GM12878 (cell line): ENCODE measurements at regions not wholly inside any gene's neighbourhood (a gene's known extent, or its start where the extent isn't known, plus 50 kb on each side); places are given as distances from the start of the nearest gene placed in this dataset.

ENCODE experiments used
- ATAC-seq: fragments of 200-7000 bp; cut with Tn5 transposase; 3 replicates; pipeline ENCODE4 v1.9.1; 2020; ENCODE audit warnings: mild to moderate bottlenecking, moderate library complexity
- BruUV-seq: library from RNA; stranded (reverse); fragments of 400-500 nt; replicated peaks from 2 replicates; lab custom pipeline; 2021; lab: Mats Ljungman, UMichigan
- CTCF ChIA-PET: fragments of 300-600 bp; sonication (Branson Sonifier 250); formaldehyde crosslinking; extraction: SDS; loops from one replicate; lab custom pipeline; 2021; ENCODE audit warnings: inconsistent platforms; lab: Yijun Ruan, JAX
- POLR2A ChIA-PET: fragments of 350-600 bp; formaldehyde crosslinking; extraction: SDS; loops from one replicate; lab custom pipeline; 2021; ENCODE audit warnings: inconsistent platforms; lab: Charles Lee
- RAD21 ChIA-PET: fragments of 300-600 bp; sonication (Branson Sonifier 250); formaldehyde crosslinking; loops from one replicate; lab custom pipeline; 2023; ENCODE audit warnings: antibody characterized with exemption; ENCODE audit not compliant: unreplicated experiment; lab: Charles Lee
- SMC1A ChIA-PET: fragments of 300-600 bp; sonication (Branson Sonifier 250); formaldehyde crosslinking; loops from one replicate; lab custom pipeline; 2023; ENCODE audit not compliant: unreplicated experiment, uncharacterized antibody; lab: Charles Lee
- DNase-seq: peaks from one replicate; pipeline ENCODE4 v3.0.0-alpha.2; 2011; ENCODE audit warnings: low read depth, low spot score
- FAIRE-seq: peaks from 3 replicates; lab custom pipeline; 2011; peaks lifted over from hg19 to GRCh38; lab: Jason Lieb, UNC
- H2AFZ ChIP-seq: 2 replicates; pipeline ENCODE4 v1.6.0; 2011; ENCODE audit warnings: low read depth, low read length, control low read depth; ENCODE audit not compliant: control insufficient read depth
- H3K27ac ChIP-seq: 2 replicates; pipeline ENCODE4 v1.5.1; 2011; ENCODE audit warnings: control low read depth; ENCODE audit not compliant: control insufficient read depth, insufficient read depth
- H3K27me3 ChIP-seq, 2 experiments: replicated peaks in 1 of 2; 2 replicates each; pipeline versions ENCODE4 v1.6.0 to v1.6.1; 2011; ENCODE audit warnings: low read length in 1 of 2; ENCODE audit not compliant: control insufficient read depth in 2 of 2, insufficient read depth in 2 of 2
- H3K36me3 ChIP-seq, 2 experiments: 2 replicates each; pipeline ENCODE4 v1.5.1; 2011; ENCODE audit warnings: low read length in 1 of 2; ENCODE audit not compliant: control insufficient read depth in 2 of 2, insufficient read depth in 2 of 2
- H3K4me1 ChIP-seq: 2 replicates; pipeline ENCODE4 v1.6.1; 2011; ENCODE audit warnings: mild to moderate bottlenecking, low read length, moderate library complexity, mixed read lengths; ENCODE audit not compliant: control insufficient read depth, insufficient read depth
- H3K4me2 ChIP-seq: 2 replicates; pipeline ENCODE4 v1.6.0; 2011; ENCODE audit warnings: control low read depth; ENCODE audit not compliant: control insufficient read depth, insufficient read depth
- H3K4me3 ChIP-seq: fragments of 200-600 bp; sonication (generic); 2 replicates; pipeline ENCODE4 v1.5.1; 2016
- H3K79me2 ChIP-seq: 2 replicates; pipeline ENCODE4 v1.6.0; 2011; ENCODE audit warnings: low read length; ENCODE audit not compliant: control insufficient read depth, insufficient read depth
- H3K9ac ChIP-seq: 2 replicates; pipeline ENCODE4 v1.8.0; 2011; ENCODE audit warnings: low read length, control low read depth, mixed read lengths; ENCODE audit not compliant: control insufficient read depth, insufficient read depth
- H3K9me3 ChIP-seq: replicated peaks from 3 replicates; pipeline ENCODE4 v1.5.1; 2011; ENCODE audit warnings: mild to moderate bottlenecking, low read length; ENCODE audit not compliant: control insufficient read depth, insufficient read depth
- H4K20me1 ChIP-seq: 2 replicates; pipeline ENCODE4 v1.6.0; 2011; ENCODE audit not compliant: control insufficient read depth, insufficient read depth
- BACH1 ChIP-seq: fragments of 450-650 bp; IDR thresholded peaks from 2 replicates; pipeline ENCODE4 v1.6.1; 2017; ENCODE audit warnings: mild to moderate bottlenecking, borderline replicate concordance
- CEBPZ ChIP-seq: fragments of 150-350 bp; IDR thresholded peaks from 2 replicates; pipeline ENCODE4 v1.6.1; 2016; ENCODE audit warnings: low read depth, low read length
- EP300 ChIP-seq, 2 experiments: fragments of 150-350 bp in 1 of 2; IDR thresholded peaks; 2 replicates each; pipeline ENCODE4 v1.6.1; 2011 to 2012; ENCODE audit warnings: low read depth in 2 of 2, low read length in 2 of 2, borderline replicate concordance in 1 of 2, improper control_type of control experiment in 1 of 2, inconsistent platforms in 1 of 2; ENCODE audit not compliant: control insufficient read depth in 1 of 2
- HDGF ChIP-seq: fragments of 450-650 bp; IDR thresholded peaks from 2 replicates; pipeline ENCODE4 v1.6.1; 2016; ENCODE audit warnings: antibody characterized with exemption
- JUNB ChIP-seq: IDR thresholded peaks from 2 replicates; pipeline ENCODE4 v1.6.1; 2016; ENCODE audit warnings: antibody characterized with exemption, mild to moderate bottlenecking
- MEF2A ChIP-seq: IDR thresholded peaks from 2 replicates; pipeline ENCODE4 v1.6.1; 2011; ENCODE audit warnings: low read depth, mild to moderate bottlenecking, low read length, moderate library complexity; ENCODE audit not compliant: insufficient read depth
- NFIC ChIP-seq: IDR thresholded peaks from 2 replicates; pipeline ENCODE4 v1.6.1; 2012; ENCODE audit warnings: low read depth, mild to moderate bottlenecking, inconsistent platforms, low read length, moderate library complexity
- PAX5 ChIP-seq: IDR thresholded peaks from 2 replicates; pipeline ENCODE4 v1.6.1; 2011; ENCODE audit warnings: low read depth, low read length, borderline replicate concordance
- SMARCA5 ChIP-seq: fragments of 450-650 bp; IDR thresholded peaks from 2 replicates; pipeline ENCODE4 v1.6.1; 2017; ENCODE audit warnings: mild to moderate bottlenecking
- STAT1 ChIP-seq: fragments of 450-650 bp; conservative IDR thresholded peaks from 2 replicates; pipeline ENCODE4 v1.6.1; 2014; ENCODE audit warnings: antibody characterized with exemption, mild to moderate bottlenecking
- WGBS: methylation state at CpG from one replicate; pipeline ENCODE4 v1.1.6; 2016; ENCODE audit warnings: low lambda C conversion rate; ENCODE audit not compliant: insufficient replicate concordance, insufficient coverage; ENCODE audit errors: missing lambda C conversion rate; 5-methylcytosine and 5-hydroxymethylcytosine counted together
- in situ Hi-C: fragments of 300-500 bp; cut with MboI; formaldehyde crosslinking; loops from 9 replicates; pipeline ENCODE4 v1.14.3; 2018; ENCODE audit warnings: mixed read lengths
- intact Hi-C: fragments of 100-400 bp; cut with micrococcal nuclease; formaldehyde crosslinking; loops from one replicate; pipeline ENCODE4 v1.14.2; 2022; ENCODE audit not compliant: unreplicated experiment

GRCh38 chr2:128685841-128686496 is 367.3 kb upstream of the HS6ST1 start (continued):
- no peak for TF ChIP-seq CEBPZ
- no peak for TF ChIP-seq BACH1

GRCh38 chr2:128686497-128686859 is 367.8 kb upstream of the HS6ST1 start:
- TF ChIP-seq NFIC (no peak), SMARCA5 (no peak), EP300 (IDR thresholded peaks at IDR 0.05; ENCODE audit: borderline replicate concordance in 1 of 2, control insufficient read depth in 1 of 2, low read depth in 2 of 2, low read length in 2 of 2) (no peak), JUNB (no peak), MEF2A (no peak), PAX5 (no peak), HDGF (no peak), STAT1 (no peak)
- RAD21 ChIA-PET = no interaction called here

More at GRCh38 chr2:128686497-128686859, 367.8 kb upstream of the HS6ST1 start:
- SMC1A ChIA-PET = no interaction called here
- no peak for FAIRE-seq
- Histone ChIP-seq H3K27me3 (no peaks in the 10 kb centered on the region), H3K27ac (no peak overlapping the region), H3K4me1 (no peaks in the 10 kb centered on the region), H3K79me2 (no peaks in the 10 kb centered on the region), H3K9me3 (no peaks in the 10 kb centered on the region), H4K20me1 (no peaks in the 10 kb centered on the region), H3K36me3 (no peaks in the 10 kb centered on the region), H2AFZ (no peak overlapping the region), H3K4me2 (no peak overlapping the region), H3K4me3 (no peak overlapping the region), H3K9ac (no peak overlapping the region)
- no TSS peak for BruUV-seq
- in situ Hi-C loops = no loop called here
- intact Hi-C loops = no loop called here
- DNase-seq = no peak
- WGBS = 13% methylated on average over 4 of the region's 4 CpGs
- CTCF ChIA-PET = no interaction called here
- POLR2A ChIA-PET = no interaction called here
- no peak for ATAC-seq
